Stomach (tissue), 4 donors: ENCODE measurements at regions not wholly inside any gene's neighbourhood (a gene's known extent, or its start where the extent isn't known, plus 50 kb on each side); places are given as distances from the start of the nearest gene placed in this dataset.

ENCODE experiments used
- EP300 ChIP-seq: sonication (generic); formaldehyde crosslinking; IDR thresholded peaks from one replicate; pipeline ENCODE4 v1.6.1; 2017; ENCODE audit warnings: antibody characterized with exemption
- POLR2A ChIP-seq, 4 donors: fragments of 450-650 bp; IDR thresholded peaks; one replicate each; pipeline ENCODE4 v1.6.1; 2016; ENCODE audit warnings: antibody characterized with exemption in 4 of 4, control low read depth in 2 of 4, mild to moderate bottlenecking in 1 of 4, moderate library complexity in 1 of 4
- POLR2AphosphoS5 ChIP-seq, 3 donors: sonication (generic); formaldehyde crosslinking; IDR thresholded peaks; one replicate each; pipeline ENCODE4 v1.6.1; 2016; ENCODE audit warnings: antibody characterized with exemption in 3 of 3
- TF ChIP-seq, protein P1 (sequence below), 7 experiments: fragments of 450-650 bp in 4 of 7; fragments of 200-600 bp in 3 of 7; sonication (generic) in 3 of 7; IDR thresholded peaks; one replicate each; pipeline ENCODE4 v1.5.1; 2016 to 2019; ENCODE audit warnings: antibody characterized with exemption in 7 of 7, control low read depth in 2 of 7, mild to moderate bottlenecking in 1 of 7

- TF ChIP-seq, protein P1, sequence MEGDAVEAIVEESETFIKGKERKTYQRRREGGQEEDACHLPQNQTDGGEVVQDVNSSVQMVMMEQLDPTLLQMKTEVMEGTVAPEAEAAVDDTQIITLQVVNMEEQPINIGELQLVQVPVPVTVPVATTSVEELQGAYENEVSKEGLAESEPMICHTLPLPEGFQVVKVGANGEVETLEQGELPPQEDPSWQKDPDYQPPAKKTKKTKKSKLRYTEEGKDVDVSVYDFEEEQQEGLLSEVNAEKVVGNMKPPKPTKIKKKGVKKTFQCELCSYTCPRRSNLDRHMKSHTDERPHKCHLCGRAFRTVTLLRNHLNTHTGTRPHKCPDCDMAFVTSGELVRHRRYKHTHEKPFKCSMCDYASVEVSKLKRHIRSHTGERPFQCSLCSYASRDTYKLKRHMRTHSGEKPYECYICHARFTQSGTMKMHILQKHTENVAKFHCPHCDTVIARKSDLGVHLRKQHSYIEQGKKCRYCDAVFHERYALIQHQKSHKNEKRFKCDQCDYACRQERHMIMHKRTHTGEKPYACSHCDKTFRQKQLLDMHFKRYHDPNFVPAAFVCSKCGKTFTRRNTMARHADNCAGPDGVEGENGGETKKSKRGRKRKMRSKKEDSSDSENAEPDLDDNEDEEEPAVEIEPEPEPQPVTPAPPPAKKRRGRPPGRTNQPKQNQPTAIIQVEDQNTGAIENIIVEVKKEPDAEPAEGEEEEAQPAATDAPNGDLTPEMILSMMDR (IDR thresholded peaks at IDR 0.05) = no peak
- TF ChIP-seq POLR2AphosphoS5 (IDR thresholded peaks at IDR 0.05) (no peak), EP300 (no peak), POLR2A (IDR thresholded peaks at IDR 0.05) (no peak)
Observed at GRCh38 chr4:138561276-138561880, 319.2 kb upstream of the SLC7A11 start.
